H7 (cell line): ENCODE measurements at regions not wholly inside any gene's neighbourhood (a gene's known extent, or its start where the extent isn't known, plus 50 kb on each side); places are given as distances from the start of the nearest gene placed in this dataset.
A peak's percentile ranks its signal among the peaks of the same experiment; 100 is the strongest.

ENCODE experiments used
- DNase-seq: peaks from one replicate; pipeline ENCODE4 v3.0.0; 2012
- H3K27me3 ChIP-seq: 2 replicates; pipeline ENCODE4 v1.6.0; 2011; ENCODE audit warnings: mild to moderate bottlenecking, low read length; ENCODE audit not compliant: control insufficient read depth, insufficient read depth
- H3K36me3 ChIP-seq: replicated peaks from 2 replicates; pipeline ENCODE4 v1.5.1; 2011; ENCODE audit warnings: low read length; ENCODE audit not compliant: control insufficient read depth, insufficient read depth
- H3K4me3 ChIP-seq: 2 replicates; pipeline ENCODE4 v1.5.1; 2011; ENCODE audit warnings: low read depth, mild to moderate bottlenecking, control low read depth, low read length, moderate library complexity; ENCODE audit not compliant: insufficient read depth

DNA sequence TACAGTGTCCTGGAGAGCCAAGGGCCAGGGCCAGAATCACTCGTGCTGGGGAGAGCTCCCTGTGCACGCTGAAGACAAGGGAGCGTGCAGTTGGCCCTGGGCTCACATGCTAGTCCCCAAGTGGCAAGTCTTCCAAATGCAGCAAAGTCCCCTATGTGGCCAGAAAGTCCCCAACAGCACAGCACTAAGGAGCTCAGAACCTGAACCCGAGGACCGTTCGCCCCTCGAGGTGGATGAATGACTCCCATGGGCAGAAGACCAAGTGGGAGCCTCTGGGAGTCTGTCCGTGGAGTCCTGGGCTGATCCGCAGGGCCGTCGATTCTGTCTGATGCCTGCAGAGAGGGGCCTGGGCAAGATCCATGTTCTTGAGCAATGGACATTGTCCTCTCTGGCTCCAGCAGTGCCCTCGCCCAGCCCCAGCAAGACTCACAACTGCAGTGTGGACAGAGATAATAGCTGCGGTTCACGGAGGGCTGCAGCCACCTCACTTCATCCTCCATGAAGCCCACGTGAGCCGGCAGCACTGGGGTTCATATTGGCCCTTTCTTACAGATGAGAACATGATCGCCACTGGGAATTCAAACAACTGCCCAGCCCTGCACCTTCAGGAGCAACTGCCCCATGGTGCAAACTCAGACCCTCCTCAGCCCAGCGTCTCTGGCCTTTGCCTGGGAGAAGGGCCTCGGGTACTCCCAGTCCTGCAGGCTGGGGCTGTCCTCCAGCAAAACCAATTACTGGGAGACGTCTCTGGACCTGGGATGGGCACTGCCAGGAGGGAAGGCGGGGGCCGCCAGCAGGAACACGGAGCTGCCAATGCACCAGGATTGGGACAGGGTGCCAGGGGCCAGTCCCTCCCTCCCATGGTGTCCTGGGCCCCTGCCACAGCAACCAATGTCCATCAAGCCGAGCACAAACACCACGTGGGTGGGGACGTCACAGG is 243.7 kb downstream of the NPHP4 start:
- H3K27me3 ChIP-seq = no peaks in the 10 kb centered on the region
- DNase-seq = no peak
- no peak overlapping the region for H3K4me3 ChIP-seq
- no peaks in the 10 kb centered on the region for H3K36me3 ChIP-seq

DNA sequence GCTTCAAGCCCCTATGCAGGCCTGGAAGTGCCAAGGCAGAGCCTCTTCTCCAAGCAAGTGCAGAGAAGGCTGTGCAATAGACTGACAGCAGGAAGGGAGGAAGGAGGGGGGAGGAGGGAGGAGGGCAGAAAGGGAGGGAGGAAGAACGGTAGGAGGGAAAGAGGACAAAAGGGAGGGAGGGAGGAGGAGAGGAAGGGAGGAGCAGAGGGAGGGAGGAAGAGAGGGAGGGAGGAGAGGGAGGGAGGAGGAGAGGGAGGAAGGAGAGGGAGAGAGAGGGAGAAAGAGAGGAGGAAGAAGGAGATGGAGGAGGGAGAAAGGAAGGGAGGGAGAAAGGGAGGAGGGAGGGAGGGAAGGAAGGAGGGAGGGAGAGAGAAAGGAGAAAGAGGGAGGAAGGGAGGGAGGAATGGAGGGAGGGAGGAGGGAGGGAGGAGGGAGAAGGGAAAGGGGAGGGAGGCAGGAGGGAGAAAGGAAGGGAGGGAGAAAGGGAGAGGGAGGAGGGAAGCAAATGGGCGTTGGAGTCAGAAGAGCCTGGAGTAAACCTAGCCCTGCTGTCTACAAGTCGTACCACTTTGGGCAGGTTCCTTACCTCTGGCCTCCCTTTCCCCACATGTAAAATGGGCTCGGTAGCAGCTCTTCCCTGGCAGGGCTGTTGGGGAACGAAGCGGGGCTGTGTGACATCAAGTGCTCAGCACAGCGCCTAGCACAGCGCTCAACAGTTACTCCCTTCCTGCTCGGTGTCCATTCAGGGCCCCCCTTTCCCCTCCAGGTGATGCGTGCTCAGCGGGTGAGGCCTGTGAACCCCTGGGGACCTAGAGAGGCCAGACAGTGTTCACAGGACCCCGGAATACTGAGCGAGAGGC is 244.6 kb downstream of the NPHP4 start:
- no peaks in the 10 kb centered on the region for H3K36me3 ChIP-seq
- no peak overlapping the region for H3K4me3 ChIP-seq
- no peak for DNase-seq
- no peaks in the 10 kb centered on the region for H3K27me3 ChIP-seq

DNA sequence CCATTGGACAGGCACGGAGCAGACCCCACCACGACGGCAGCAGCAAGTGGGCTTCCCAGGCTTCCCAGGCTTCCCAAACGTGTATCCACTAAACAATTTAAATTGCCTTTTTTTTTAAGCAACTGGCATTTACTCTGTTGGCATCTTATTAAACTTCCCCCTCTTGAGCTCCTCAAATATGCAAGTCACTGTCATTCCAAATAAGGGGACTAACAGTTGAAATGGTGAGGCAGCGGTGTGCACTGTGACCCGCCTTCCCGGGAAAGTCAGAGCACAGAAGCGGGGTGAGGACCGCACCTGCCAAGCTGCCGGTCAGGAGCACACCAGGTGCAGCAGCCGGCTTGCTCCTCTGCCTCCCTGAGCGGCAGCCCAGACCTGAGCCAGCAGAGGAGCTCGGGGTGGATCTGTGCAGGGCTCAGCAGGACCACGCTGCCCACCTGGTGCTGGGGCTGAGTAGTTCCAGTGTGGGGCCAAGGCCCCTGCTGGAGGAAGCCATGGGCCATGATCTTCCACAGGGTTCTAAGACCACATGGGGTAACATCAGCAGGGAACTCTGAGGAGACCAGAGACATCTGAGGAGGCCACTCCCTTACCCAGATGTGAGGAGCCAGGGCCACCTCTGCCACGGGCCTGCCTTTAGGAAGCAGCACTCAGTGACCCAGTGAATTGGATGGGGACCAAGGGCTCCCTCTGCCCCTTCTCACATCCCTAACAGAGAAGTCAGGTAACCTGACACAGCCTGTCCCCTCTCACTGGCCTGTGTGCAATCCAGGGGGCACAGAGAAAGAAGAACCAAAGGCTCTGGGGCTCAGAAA is 245.4 kb downstream of the NPHP4 start:
- no peak overlapping the region for H3K4me3 ChIP-seq
- no peaks in the 10 kb centered on the region for H3K27me3 ChIP-seq
- H3K36me3 ChIP-seq = no peaks in the 10 kb centered on the region
- DNase-seq = no peak

DNA sequence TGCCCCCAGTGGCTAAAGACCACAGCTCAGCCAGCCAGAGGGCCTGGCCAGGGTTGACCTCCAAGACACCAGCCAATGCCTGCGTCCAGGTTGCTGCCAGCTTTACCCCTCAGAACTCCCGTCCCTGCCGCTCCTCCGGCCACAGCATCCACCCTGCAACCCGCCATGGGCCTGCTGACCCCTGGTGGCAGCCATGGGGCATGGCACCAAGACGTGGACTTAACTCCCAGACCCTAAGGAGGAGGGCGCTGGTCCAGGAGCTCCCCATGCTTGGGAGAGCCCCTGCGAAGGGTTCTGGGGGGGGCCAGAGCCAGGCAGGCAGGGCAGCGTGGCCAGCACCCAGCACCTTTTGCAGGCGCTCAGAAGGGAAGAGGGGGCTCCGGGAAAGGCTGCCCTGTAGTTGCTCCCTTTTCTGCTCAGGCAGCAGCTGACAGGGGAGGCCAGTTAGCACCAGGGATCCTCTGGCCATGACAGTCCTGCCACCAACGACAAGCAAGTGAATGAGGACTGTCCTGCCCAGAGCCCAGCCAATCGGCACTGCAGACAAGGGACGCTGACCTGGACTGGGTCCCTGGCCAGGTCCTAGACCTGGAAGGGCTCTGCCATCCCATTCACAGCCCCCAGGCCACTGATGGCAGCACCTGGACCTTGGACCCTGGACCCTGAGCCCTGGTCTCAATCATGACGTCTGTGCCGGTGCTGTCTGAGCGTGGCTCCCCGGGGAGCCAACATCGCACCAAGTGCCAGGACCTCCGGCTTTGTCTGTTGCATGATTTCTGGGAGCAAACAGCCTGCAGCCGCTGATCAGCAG is 246.2 kb downstream of the NPHP4 start:
- peak; percentile 96 for DNase-seq
- H3K4me3 ChIP-seq = no peak overlapping the region
- H3K36me3 ChIP-seq = no peaks in the 10 kb centered on the region
- no peaks in the 10 kb centered on the region for H3K27me3 ChIP-seq

DNA sequence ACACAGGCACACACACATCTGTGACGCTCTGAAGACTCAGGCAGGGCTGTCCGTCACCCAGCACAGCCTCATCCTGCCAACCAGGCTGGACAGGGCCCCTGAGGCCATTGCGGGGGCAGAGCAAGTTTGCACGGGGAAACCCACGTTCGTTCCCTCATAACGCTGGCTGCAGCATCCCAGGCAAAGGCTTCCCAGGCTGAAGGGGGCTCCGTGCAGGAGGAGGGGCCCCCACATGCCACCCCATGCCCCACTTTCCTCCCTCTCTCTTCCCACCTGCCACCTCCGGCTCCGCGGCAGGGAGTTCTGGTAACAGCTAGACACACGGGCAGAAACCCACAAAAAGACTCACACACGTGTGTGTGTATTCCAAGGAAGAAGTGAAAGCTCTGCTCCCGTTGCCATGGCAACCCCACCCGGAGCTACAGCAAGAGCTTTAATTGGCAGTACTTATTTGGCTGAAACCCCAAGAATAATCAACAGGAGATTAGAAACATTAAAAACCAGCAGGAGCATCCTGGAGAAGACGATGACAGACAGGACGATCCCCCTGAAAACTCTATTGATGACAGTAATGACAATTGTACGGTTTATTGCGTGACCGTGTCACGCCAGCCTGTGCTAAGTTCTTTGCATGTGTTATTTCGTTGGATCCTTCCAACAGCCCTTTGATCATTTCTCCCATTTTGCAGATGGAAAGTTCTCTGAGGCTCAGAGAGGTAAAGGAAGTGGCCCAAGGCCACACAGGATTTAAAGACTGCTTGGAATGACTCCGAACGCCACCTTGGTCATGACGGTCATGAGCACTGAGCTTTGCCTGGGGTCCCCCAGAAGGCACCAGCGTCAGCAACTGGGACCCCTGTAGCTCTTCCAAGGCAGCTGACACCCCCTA is 247.1 kb downstream of the NPHP4 start:
- DNase-seq = peak; percentile 75
- no peaks in the 10 kb centered on the region for H3K36me3 ChIP-seq
- H3K27me3 ChIP-seq = no peaks in the 10 kb centered on the region
- H3K4me3 ChIP-seq = no peak overlapping the region

DNA sequence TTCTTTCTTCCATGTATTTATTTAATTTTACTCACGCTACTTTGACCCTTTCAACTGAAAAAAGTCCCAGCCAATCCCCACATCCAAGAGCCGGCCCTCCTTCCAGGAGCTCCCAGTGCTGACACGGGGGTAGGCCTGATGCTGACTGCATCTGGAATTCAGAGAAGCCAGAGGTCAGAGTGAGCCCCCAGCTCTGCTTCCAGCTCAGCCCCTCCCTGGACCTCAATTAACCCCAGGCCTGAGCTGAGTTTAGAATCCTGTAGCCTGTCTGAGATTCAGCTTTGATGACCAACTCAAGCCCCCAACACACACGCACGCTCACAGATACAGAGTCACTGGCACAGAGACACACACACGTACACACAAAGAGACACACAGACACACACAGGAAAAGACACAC is 247.9 kb downstream of the NPHP4 start:
- no peak for DNase-seq
- Histone ChIP-seq H3K27me3 (no peaks in the 10 kb centered on the region), H3K36me3 (no peaks in the 10 kb centered on the region), H3K4me3 (no peak overlapping the region)

DNA sequence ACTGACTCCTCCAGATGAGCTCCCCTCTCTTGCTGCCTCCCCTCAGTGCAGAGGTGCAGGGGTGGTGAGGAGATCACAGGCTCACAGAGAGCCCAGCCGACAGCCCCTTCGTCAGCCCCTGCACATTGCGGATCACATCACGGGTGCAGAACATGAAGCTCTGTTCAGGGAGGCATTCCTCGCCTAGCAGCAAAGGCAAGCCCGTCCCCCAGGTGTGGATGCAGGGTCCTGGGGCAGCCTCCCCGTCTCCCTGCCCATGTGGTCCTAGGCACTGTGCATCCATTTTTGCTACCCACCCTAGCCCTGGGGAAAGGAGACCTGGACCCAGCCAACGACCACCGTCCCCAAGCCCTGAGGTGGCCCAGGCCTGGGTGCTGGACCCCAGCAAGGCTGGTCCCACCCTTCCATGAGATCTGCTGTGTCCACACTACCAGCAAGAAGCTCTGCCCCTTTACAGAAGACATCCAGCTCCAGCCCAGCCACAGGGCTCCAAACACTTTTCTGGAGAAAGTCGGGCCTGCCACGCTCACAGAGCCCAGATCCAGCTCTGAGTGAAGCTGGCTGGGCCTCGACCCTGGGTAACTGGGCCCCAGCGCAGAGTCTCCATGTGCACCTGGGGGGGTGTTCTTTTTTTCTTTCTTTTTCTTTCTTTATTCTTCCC is 248.7 kb downstream of the NPHP4 start:
- Histone ChIP-seq H3K27me3 (no peaks in the 10 kb centered on the region), H3K36me3 (no peaks in the 10 kb centered on the region), H3K4me3 (no peak overlapping the region)
- DNase-seq = no peak

DNA sequence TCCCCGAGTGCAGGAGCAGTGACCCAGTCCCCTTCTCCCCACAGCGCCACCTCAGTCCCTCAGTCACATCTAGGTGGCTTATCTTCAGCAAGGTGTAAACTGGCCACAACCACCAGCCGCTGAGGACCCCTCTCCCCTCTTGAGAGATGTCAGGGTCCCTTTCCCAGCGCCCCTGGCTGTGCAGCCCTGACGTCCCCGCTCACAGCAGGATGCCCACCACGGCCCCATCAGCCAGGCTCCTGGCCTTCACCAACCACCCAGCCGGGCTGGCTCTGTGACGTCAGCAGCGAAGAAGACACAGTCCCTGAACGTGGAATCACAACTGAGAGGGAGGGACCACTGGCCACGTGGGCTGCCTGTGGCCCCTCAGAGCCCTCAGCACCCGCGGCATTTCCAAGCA is 249.4 kb downstream of the NPHP4 start:
- Histone ChIP-seq H3K4me3 (no peak overlapping the region), H3K36me3 (no peaks in the 10 kb centered on the region), H3K27me3 (no peaks in the 10 kb centered on the region)
- no peak for DNase-seq

DNA sequence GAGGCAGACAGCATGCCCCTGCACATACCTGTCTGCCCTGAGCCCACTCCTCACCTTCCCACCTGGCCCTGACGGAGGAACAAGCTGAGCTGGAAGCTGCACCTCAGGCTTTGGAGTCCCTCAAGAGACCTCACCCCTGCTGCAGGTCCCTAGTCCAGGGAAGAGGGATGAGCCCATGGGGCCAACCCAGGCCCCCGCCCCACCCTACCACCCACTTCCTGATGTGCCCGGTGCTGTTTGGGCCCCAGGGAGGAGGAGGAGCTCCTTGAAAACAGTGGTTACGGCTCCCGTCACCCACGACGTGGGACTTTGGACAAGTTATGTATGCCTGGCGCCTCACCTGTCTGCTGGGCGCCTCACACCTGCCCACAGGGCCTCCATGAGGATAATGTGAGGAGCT is 250.2 kb downstream of the NPHP4 start:
- no peaks in the 10 kb centered on the region for H3K27me3 ChIP-seq
- H3K4me3 ChIP-seq = no peak overlapping the region
- DNase-seq = no peak
- no peaks in the 10 kb centered on the region for H3K36me3 ChIP-seq

DNA sequence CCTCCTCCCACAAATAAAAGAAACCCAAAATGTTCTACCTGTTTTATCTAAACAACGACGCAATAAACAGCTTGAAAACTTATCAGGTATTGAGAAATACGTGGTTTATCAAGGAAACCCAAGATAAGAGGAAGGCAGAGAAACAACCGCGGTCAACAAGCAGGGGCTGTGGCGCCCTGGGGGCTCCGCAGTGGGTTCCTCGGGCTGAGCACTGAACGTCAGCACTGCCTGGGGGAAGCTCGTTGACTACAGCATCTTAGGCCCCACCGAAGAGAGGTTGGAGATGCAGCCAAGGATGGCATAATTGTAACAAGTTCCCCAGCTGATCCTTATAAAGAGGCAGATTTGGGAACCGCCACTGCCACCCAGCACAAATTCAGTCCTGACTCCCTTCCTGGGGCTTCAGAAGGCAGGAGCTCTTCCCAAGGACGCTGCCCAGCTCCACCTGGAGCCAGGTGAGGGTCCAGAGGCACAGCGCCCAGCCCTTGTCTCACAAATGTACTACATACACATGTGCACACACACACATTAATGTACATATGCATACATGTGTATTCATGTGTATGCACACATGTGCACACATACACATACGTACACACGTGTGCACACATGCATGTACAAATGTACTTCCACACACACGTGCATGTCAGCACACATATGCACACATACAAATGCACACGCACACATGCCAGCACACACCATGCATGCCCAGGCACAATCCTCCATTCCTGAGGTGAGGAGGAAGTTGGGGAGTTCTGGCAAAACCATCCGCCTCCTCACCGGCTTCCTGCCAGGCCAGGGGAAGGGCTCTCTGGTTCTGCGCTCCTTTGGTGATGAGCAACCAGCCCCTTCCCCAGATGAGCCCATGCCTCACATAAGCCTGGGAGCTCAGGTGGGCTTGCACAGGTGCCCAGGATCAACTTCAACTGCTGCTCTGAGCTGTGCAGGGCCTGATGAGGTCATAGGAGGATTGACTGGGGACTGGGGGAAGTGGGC is 251.1 kb downstream of the NPHP4 start:
- H3K27me3 ChIP-seq = no peaks in the 10 kb centered on the region
- no peak overlapping the region for H3K4me3 ChIP-seq
- no peaks in the 10 kb centered on the region for H3K36me3 ChIP-seq
- no peak for DNase-seq

DNA sequence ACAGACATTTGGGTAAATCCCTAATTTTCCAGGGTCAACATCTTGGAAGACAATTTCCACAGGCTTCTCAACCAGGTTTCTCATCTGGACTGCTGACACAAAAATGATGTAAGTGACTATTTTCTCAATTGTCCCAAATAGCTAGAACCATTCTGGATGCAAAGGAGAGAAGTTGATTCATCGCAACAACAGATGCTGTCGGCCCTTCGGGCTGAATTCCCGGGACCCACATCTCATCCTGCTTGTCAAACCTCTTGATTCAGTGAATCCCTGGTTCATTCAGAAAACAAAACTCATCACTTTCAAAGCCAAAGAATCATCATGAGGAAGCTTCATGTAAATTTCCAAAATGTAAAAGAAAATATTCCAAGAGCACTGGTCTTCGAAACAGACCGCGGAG is 251.8 kb downstream of the NPHP4 start:
- no peak overlapping the region for H3K4me3 ChIP-seq
- DNase-seq = no peak
- no peaks in the 10 kb centered on the region for H3K36me3 ChIP-seq
- no peaks in the 10 kb centered on the region for H3K27me3 ChIP-seq

DNA sequence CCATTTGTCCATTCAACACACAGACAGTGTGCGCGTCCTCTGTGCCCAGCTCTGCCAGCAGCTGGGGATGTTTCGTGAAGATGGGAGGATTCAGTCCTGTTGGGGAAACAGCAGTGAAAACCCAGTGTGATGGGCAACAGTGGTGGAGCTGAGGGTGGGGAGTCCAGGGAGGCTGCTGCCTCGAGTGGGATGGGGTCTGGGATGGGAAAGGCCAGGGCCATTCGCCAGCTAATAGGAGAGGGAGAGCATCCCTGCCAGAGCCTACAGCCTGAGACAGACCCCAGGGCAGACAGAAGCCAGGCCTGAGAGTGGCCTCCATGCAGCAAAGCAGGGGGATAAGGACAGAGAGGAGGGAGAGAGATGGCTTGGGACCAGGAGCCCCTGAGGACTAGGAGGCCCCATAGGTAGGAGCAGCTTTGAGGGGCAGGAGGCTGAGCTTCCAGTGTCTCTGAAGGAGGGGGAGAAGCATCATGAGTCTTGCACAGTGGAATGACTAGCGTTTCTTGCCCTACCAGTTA is 252.6 kb downstream of the NPHP4 start:
- no peak for DNase-seq
- Histone ChIP-seq H3K36me3 (no peaks in the 10 kb centered on the region), H3K27me3 (no peaks in the 10 kb centered on the region), H3K4me3 (no peak overlapping the region)
